ENCODE measurements at regions not wholly inside any gene's neighbourhood (a gene's known extent, or its start where the extent isn't known, plus 50 kb on each side); places are given as distances from the start of the nearest gene placed in this dataset.
"Not testable (repeated sequence)": the region's sequence is repeated elsewhere in the genome, so short reads cannot be mapped to it uniquely, and the experiment has no call there.

DNA sequence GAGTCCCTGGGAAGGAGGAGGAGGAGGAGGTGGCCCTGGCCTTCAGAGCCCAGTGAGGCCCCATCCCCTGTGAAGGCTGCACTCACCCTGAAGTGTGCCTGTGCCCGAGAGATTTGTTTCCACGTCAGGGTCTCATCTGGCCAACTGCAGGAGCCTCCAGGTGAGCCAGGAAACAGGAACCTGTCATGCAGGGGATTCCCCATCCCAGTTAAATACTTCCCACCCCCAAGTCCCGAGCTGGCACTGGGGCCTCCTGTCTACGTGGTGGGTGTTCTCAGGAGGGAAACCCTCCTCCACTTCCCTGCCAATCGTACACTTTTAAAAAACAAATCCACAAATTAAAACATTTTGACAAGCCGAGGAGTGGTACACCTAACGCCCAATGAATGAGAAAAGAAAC, 50.9 kb upstream of the SFSWAP start:
- DNase-seq (ENCODE audit: low spot score) = not testable (repeated sequence)

DNA sequence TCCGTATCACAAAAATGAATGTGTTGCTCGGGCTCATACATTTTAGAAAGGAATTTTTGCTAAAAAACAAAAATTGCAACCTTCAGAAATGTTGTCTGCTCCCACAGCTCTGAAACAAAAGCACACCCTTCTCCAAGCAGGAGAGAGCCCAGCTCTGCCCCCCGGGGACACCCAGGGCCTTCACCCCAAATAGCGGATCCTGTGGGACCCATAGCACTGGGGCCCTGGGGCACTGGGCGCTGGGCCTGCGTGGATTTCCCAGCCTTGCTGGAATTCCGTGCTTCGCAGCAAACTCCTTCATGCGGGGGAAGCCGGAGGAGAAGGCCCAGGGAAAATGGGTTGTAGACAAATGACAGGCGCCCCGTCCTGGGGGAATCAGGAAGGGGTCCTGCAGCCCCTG, 50.5 kb upstream of the SFSWAP start:
- not testable (repeated sequence) for DNase-seq (ENCODE audit: low spot score)
